Activated CD8-positive, alpha-beta memory T cell treated with anti-CD3 and anti-CD28 coated beads for 36 hours (primary cell): ENCODE measurements at regions not wholly inside any gene's neighbourhood (a gene's known extent, or its start where the extent isn't known, plus 50 kb on each side); places are given as distances from the start of the nearest gene placed in this dataset.

Source experiments
- CTCF ChIA-PET: fragments of 350-600 bp; sonication (Branson Sonifier 250); formaldehyde crosslinking; loops from one replicate; lab custom pipeline; 2021; ENCODE audit warnings: antibody characterized with exemption; lab: Charles Lee
- POLR2A ChIA-PET: fragments of 350-600 bp; sonication (Branson Sonifier 250); formaldehyde crosslinking; loops from one replicate; lab custom pipeline; 2021; ENCODE audit warnings: antibody characterized with exemption; lab: Charles Lee

DNA sequence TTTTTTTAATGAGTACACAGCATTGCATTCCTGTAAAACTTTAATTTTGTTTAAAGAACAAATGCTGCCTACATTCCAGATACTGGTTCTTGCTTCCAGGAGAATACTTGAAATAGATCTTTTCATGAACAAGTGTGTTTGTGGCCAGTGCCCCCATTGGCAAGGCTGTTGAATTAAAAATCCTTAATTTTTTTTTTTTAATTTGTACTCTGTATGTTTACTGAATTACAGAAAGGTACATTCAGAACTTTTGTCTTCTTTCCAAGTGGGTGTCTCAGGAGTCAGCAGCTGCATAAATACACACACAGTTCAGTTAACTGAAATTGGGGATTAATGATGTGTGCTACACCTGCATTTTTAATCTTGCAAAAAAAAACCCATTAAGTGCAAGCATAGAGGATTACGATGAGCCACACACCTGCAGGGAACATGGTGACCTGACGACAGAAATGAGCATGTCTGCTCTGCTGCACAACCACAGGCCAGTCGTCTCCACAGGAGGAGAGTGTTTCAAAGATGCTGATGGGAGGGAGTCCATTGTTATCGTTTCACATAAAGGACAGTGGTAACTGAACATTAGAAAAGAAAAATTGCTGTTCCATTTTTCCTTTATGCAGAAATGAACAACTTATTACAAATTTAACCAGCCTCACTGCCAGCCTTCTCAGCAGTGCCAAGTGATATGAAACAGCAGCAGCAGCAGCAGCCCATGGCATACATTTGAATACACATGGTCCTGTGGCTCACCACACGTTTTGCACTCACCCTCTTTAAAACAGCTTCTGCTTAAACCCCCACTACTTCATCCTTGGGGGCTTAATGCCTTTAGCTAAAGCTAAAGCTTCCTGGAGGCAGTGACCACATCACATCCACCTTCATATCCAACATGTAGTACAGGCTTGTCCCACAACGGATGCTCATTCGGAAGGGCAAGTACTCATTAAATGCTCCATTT is 72.3 kb upstream of the RFC3 start:
- ChIA-PET POLR2A (no interaction called here), CTCF (no interaction called here)

DNA sequence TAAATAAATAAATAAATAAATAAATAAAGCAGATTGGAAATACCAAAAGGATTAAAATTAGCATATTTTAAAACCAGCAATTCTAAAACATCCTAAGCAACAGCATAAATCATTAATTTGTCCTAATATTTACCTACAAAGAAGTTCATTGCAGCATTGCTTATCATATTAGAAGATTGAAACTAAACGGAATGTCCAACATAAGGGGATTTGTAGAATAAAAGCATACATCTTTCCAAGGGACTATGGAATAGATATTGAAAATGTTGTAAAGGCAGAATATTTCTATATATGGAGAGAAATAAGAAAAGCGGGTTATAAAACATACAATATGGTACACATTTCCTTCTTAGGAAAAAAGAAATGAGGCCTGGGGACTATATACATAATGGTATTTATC is 71.1 kb upstream of the RFC3 start:
- CTCF ChIA-PET = no interaction called here
- POLR2A ChIA-PET = no interaction called here

DNA sequence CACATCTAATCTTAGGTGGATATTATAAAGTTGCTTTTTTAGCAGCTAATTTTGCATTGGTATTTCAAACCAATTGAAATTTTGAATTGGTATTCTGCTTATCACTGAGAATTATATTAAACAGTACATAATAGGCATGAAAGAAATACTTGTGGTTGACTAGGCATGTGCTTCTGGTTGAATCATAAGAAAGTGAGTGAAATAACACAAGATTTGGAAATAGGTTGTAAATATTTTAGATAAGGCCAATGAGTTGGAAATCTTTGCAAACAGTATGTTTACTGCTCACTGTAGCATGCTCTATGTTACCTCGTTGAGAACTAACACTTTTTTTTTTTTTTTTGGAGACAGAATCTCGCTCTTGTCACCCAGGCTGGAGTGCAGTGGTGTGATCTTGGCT is 66.8 kb upstream of the RFC3 start:
- ChIA-PET POLR2A (no interaction called here), CTCF (no interaction called here)

DNA sequence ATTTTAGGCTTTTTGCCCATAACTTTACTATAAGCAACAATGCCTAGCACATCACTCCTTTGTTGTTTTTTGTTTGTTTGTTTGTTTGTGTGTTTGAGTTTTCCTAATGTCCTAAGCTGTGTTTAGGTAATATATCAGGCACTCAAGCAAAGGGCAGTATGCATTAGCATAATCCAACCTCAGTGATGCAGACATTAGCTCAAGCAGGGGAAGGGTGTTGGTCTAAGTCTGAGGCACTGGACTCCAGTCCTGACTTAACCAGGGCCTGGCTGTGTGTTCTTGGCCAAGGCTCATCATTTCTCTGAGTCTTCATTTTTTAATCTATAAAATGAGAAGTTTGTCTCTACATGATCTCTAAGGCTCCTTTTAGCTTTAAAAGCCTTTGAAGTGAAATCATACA is 65.9 kb upstream of the RFC3 start:
- ChIA-PET POLR2A (no interaction called here), CTCF (no interaction called here)

GRCh38 chr13:33752597-33752996 is 65.4 kb upstream of the RFC3 start:
- ChIA-PET CTCF (no interaction called here), POLR2A (no interaction called here)

DNA sequence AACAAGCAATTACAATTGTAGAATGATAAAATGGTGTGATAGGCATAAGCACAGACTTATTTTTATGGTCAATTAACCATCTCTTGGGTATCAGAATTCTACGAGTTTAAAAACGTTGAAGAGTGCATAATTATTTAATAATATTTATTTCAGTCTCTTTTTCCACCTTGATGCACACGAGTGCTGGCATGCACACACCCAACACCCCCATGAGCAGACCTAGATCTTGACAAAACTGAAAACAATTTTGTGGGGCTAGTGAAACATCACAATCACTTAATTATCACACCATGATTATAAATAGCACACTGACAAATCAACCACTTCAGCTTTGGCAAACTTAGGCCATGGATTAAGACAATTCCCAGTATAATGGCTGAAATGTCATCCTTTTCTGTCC is 61.0 kb upstream of the RFC3 start:
- ChIA-PET POLR2A (no interaction called here), CTCF (no interaction called here)

- CTCF ChIA-PET = no interaction called here
- POLR2A ChIA-PET = no interaction called here
These were observed 60.2 kb upstream of the RFC3 start for GRCh38 chr13:33757713-33758112.

- POLR2A ChIA-PET = no interaction called here
- CTCF ChIA-PET = no interaction called here
These were observed 59.8 kb upstream of the RFC3 start for GRCh38 chr13:33758113-33758512.

DNA sequence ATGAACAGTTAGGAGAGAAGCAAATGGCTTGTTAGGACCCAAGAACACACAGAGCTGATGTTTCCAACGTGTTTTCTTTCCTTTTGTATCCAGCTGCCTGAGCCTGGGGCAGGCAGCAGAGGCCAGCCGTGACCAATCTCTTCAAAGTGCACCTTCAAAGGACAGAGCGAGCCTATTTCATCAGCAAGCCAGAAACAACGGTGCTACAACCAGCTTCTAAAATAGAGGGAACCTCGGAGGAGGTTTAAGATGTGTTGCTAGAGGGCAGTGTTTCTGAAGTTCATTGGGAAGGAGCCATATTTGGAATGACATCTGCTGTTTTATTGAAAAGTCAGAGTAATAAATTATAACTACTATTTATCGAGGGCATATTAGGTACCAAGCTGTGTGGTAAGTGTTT is 56.2 kb upstream of the RFC3 start:
- POLR2A ChIA-PET = no interaction called here
- CTCF ChIA-PET = interaction anchor here (0.6 kb wide), 1 partner anchor 194 kb away, joined by 3 read pairs; no protein-coding TSS in a partner anchor

DNA sequence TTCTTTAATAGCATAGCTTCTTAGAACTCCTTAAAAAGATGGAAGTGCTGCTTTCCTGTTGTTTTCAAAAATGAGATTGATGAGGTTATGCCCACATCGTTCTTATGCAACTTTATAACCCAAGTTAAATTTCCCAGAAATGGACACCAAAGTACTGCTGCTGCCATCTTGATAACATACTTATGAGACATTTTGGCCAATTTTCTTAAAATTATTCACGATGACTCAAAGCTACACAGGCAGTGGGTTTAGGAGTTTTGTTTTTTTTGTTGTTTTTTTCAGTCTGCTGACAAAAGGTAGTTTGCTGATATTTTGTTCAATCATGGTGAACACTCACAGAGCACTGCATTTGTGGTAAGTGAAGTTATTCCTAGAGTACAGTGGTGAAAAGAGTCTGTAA is 54.9 kb upstream of the RFC3 start:
- ChIA-PET POLR2A (no interaction called here), CTCF (no interaction called here)

DNA sequence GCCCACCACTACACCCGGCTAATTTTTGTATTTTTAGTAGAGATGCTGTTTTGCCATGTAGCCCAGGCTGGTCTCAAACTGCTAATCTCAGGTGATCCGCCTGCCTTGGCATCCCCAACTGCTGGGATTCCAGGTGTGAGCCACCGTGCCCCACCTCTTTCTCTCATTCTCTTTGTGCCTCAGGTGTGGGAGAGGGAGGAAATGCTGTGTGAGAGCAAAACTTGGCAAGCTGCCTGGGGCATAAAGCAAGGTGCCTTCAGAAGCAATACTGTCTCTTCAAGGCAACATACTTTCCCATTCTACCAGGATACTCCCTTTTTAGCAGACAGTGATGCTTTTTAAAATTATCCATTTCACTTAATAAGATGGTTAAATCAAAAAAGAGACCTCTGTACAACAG is 53.2 kb upstream of the RFC3 start:
- CTCF ChIA-PET = no interaction called here
- POLR2A ChIA-PET = no interaction called here

GRCh38 chr13:33766329-33767123 is 51.4 kb upstream of the RFC3 start:
- ChIA-PET POLR2A (no interaction called here), CTCF (no interaction called here)

- ChIA-PET POLR2A (interaction anchor here (0.7 kb wide), 1 partner anchor 12 kb away, joined by 3 read pairs; no protein-coding TSS in a partner anchor), CTCF (no interaction called here)
These were observed 50.8 kb upstream of the RFC3 start for GRCh38 chr13:33767140-33767539.
